Endodermal cell (in vitro differentiated cells): ENCODE measurements at regions not wholly inside any gene's neighbourhood (a gene's known extent, or its start where the extent isn't known, plus 50 kb on each side); places are given as distances from the start of the nearest gene placed in this dataset.

ENCODE experiments used
- DNase-seq: peaks from one replicate; pipeline ENCODE4 v3.0.0-alpha.2; 2017
- H3K27ac ChIP-seq: 2 replicates; pipeline ENCODE4 v1.5.1; 2013; ENCODE audit warnings: mild to moderate bottlenecking, low read depth, low read length, moderate library complexity
- H3K27me3 ChIP-seq: 2 replicates; pipeline ENCODE4 v1.6.1; 2013; ENCODE audit warnings: mild to moderate bottlenecking, low read length, moderate library complexity; ENCODE audit not compliant: insufficient read depth, control insufficient read depth, poor library complexity, severe bottlenecking
- H3K36me3 ChIP-seq: 2 replicates; pipeline ENCODE4 v1.7.0; 2013; ENCODE audit warnings: mild to moderate bottlenecking, low read length, moderate library complexity; ENCODE audit not compliant: control insufficient read depth, insufficient read depth
- H3K4me1 ChIP-seq: one replicate; pipeline ENCODE4 v1.7.0; 2013; ENCODE audit warnings: low read length; ENCODE audit not compliant: control insufficient read depth, insufficient read depth
- H3K4me3 ChIP-seq: 2 replicates; pipeline ENCODE4 v1.5.1; 2013; ENCODE audit warnings: mild to moderate bottlenecking, low read length, moderate library complexity
- H3K9ac ChIP-seq: 2 replicates; pipeline ENCODE4 v1.6.1; 2013; ENCODE audit warnings: mild to moderate bottlenecking, low read length, moderate library complexity; ENCODE audit not compliant: poor library complexity, severe bottlenecking; ENCODE audit errors: extremely low read depth
- H3K9me3 ChIP-seq: 2 replicates; pipeline ENCODE4 v1.6.1; 2013; ENCODE audit warnings: mild to moderate bottlenecking, low read length, moderate library complexity; ENCODE audit not compliant: control insufficient read depth
- H3K27ac Mint-ChIP-seq: 2 replicates; pipeline ENCODE4 v1.8.0; 2020; ENCODE audit warnings: mixed read lengths
- H3K27me3 Mint-ChIP-seq: 2 replicates; pipeline ENCODE4 v1.8.0; 2021; ENCODE audit warnings: mild to moderate bottlenecking, mixed read lengths; ENCODE audit not compliant: insufficient read depth
- H3K36me3 Mint-ChIP-seq: 2 replicates; pipeline ENCODE4 v1.8.0; 2020; ENCODE audit warnings: low read depth, mixed read lengths
- H3K4me1 Mint-ChIP-seq: 2 replicates; pipeline ENCODE4 v1.8.0; 2020; ENCODE audit warnings: mixed read lengths
- H3K4me3 Mint-ChIP-seq: 2 replicates; pipeline ENCODE4 v1.8.0; 2020; ENCODE audit warnings: mild to moderate bottlenecking, moderate library complexity, mixed read lengths
- H3K9me3 Mint-ChIP-seq: 2 replicates; pipeline ENCODE4 v1.8.0; 2020; ENCODE audit warnings: mild to moderate bottlenecking, mixed read lengths
- WGBS, 2 experiments: methylation state at CpG; one replicate each; pipeline versions ENCODE4 v1.1.5 to v1.1.7; 2013; ENCODE audit warnings: missing lambda C conversion rate in 2 of 2, mixed read lengths in 1 of 2; ENCODE audit not compliant: insufficient coverage in 1 of 2, insufficient read length in 1 of 2; 5-methylcytosine and 5-hydroxymethylcytosine counted together
- TF ChIP-seq, protein P1 (sequence below): fragments of 200-600 bp; sonication (generic); conservative IDR thresholded peaks from 2 replicates; pipeline ENCODE4 v1.5.0; 2021; ENCODE audit warnings: antibody characterized with exemption, mild to moderate bottlenecking

DNA sequence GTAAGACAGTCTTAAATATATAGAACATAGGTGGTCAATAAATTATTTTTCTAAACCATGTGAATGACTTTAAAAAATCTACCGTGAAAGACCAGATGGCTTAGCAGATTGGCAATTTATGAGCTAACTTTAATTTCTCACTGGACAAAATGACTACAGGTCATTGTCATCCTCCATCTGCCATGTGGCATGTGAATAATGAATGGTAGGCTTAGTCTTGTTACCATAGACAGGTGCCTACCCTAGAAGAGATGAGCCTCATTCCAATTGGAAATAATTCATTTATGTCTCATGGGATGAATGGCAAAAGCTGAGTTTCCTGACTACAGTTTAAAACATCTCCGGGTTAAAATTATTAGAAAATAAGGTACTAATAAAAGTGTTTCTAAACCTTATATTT, 1043.3 kb downstream of the FAT4 start:
- H3K36me3 Mint-ChIP-seq, result no peaks in the 10 kb centered on the region
- H3K4me3 Mint-ChIP-seq, result no peak overlapping the region
- Histone ChIP-seq H3K27ac (no peak overlapping the region), H3K4me3 (no peak overlapping the region), H3K36me3 (no peaks in the 10 kb centered on the region), H3K9ac (no peak overlapping the region), H3K27me3 (no peaks in the 10 kb centered on the region), H3K9me3 (no peaks in the 10 kb centered on the region), H3K4me1 (no peaks in the 10 kb centered on the region)
- H3K4me1 Mint-ChIP-seq, result peaks cover 19% of the 10 kb centered on the region
- TF ChIP-seq, protein P1, sequence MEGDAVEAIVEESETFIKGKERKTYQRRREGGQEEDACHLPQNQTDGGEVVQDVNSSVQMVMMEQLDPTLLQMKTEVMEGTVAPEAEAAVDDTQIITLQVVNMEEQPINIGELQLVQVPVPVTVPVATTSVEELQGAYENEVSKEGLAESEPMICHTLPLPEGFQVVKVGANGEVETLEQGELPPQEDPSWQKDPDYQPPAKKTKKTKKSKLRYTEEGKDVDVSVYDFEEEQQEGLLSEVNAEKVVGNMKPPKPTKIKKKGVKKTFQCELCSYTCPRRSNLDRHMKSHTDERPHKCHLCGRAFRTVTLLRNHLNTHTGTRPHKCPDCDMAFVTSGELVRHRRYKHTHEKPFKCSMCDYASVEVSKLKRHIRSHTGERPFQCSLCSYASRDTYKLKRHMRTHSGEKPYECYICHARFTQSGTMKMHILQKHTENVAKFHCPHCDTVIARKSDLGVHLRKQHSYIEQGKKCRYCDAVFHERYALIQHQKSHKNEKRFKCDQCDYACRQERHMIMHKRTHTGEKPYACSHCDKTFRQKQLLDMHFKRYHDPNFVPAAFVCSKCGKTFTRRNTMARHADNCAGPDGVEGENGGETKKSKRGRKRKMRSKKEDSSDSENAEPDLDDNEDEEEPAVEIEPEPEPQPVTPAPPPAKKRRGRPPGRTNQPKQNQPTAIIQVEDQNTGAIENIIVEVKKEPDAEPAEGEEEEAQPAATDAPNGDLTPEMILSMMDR, result no peak
- H3K9me3 Mint-ChIP-seq, result no peaks in the 10 kb centered on the region
- 89 to 100% methylated on average over 1 to 2 of the region's 2 CpGs for WGBS, 2 experiments
- DNase-seq, result no peak
- H3K27ac Mint-ChIP-seq, result no peak overlapping the region
- H3K27me3 Mint-ChIP-seq, result no peaks in the 10 kb centered on the region

DNA sequence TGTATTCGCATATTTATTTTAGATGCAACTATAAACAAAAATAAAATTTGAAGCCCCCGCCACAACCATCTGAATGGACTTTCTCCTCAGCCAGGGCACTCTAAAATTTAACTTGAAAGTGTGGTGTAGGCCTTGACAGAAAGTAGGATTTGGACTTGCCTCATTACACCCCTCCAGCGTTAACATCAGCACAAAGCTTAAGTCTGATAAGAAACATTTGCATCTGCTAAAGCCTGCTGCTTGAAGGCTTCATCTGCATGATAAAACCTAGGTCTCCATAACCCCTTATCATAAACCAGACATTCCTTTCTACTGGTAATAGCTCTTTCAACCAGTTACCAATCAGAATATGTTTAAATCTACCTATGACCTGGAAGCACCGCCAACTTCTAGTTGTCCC, 1046.5 kb downstream of the FAT4 start:
- peaks cover 26% of the 10 kb centered on the region for H3K4me1 Mint-ChIP-seq
- no peaks in the 10 kb centered on the region for H3K9me3 Mint-ChIP-seq
- Histone ChIP-seq H3K36me3 (no peaks in the 10 kb centered on the region), H3K4me1 (no peaks in the 10 kb centered on the region), H3K27ac (no peak overlapping the region), H3K27me3 (no peaks in the 10 kb centered on the region), H3K9ac (no peak overlapping the region), H3K9me3 (no peaks in the 10 kb centered on the region), H3K4me3 (no peak overlapping the region)
- WGBS, 2 experiments, result 40 to 72% methylated on average over 1 to 4 of the region's 4 CpGs
- no peak overlapping the region for H3K27ac Mint-ChIP-seq
- no peaks in the 10 kb centered on the region for H3K27me3 Mint-ChIP-seq
- TF ChIP-seq, protein P1, result no peak
- no peaks in the 10 kb centered on the region for H3K36me3 Mint-ChIP-seq
- DNase-seq, result peak; percentile 49
- H3K4me3 Mint-ChIP-seq, result no peak overlapping the region

DNA sequence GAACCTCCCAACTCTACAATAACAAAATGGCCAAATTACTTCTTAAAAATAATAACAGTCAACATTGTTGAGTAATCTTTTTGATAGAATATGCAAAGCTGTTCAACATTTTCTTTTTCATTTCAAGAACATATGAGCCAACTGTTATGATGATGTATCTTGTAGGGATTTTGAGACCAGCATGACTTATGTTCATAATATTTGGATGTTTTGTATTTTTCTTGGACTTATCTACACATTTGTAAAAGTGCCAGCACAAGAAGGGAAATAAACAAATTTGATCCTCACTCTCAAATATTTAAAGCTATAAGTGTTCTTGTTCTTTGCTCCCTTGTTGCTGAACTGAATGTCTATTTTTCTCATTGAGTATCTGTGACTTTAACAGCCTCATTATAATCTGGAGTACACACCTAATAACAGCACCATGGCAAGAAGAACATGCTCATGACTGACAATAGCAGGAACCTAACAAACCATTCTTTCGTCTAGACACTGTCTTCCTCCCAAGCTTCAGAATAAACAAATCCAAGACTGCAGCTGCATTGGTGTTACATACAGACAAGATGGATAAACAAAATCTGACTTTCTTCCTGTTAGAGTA, 1049.7 kb downstream of the FAT4 start:
- Mint-ChIP-seq H3K27me3 (no peaks in the 10 kb centered on the region), H3K36me3 (no peaks in the 10 kb centered on the region), H3K4me3 (no peak overlapping the region), H3K27ac (no peak overlapping the region), H3K4me1 (peaks cover 23% of the 10 kb centered on the region), H3K9me3 (no peaks in the 10 kb centered on the region)
- Histone ChIP-seq H3K4me3 (no peak overlapping the region), H3K4me1 (no peaks in the 10 kb centered on the region), H3K36me3 (no peaks in the 10 kb centered on the region), H3K9me3 (no peaks in the 10 kb centered on the region), H3K27ac (no peak overlapping the region), H3K9ac (no peak overlapping the region), H3K27me3 (no peaks in the 10 kb centered on the region)
- TF ChIP-seq, protein P1, result no peak
- WGBS, 2 experiments, result 40 to 87% methylated on average over 1 of the region's 1 CpG
- DNase-seq, result no peak
